ENCODE measurements at regions not wholly inside any gene's neighbourhood (a gene's known extent, or its start where the extent isn't known, plus 50 kb on each side); places are given as distances from the start of the nearest gene placed in this dataset.
"Not testable (repeated sequence)": the region's sequence is repeated elsewhere in the genome, so short reads cannot be mapped to it uniquely, and the experiment has no call there.

- no peak for DNase-seq (ENCODE audit: low read depth)
- no peak overlapping the region for H3K4me3 ChIP-seq (ENCODE audit: control insufficient read depth, low read depth, low read length)
- TF ChIP-seq, protein P1, sequence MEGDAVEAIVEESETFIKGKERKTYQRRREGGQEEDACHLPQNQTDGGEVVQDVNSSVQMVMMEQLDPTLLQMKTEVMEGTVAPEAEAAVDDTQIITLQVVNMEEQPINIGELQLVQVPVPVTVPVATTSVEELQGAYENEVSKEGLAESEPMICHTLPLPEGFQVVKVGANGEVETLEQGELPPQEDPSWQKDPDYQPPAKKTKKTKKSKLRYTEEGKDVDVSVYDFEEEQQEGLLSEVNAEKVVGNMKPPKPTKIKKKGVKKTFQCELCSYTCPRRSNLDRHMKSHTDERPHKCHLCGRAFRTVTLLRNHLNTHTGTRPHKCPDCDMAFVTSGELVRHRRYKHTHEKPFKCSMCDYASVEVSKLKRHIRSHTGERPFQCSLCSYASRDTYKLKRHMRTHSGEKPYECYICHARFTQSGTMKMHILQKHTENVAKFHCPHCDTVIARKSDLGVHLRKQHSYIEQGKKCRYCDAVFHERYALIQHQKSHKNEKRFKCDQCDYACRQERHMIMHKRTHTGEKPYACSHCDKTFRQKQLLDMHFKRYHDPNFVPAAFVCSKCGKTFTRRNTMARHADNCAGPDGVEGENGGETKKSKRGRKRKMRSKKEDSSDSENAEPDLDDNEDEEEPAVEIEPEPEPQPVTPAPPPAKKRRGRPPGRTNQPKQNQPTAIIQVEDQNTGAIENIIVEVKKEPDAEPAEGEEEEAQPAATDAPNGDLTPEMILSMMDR (IDR thresholded peaks at IDR 0.05; ENCODE audit: control insufficient read depth, insufficient read depth, low read depth, low read length, missing control alignments): no peak
Observed at GRCh38 chr5:5751987-5752386, 329.5 kb downstream of the ICE1 start.

DNA sequence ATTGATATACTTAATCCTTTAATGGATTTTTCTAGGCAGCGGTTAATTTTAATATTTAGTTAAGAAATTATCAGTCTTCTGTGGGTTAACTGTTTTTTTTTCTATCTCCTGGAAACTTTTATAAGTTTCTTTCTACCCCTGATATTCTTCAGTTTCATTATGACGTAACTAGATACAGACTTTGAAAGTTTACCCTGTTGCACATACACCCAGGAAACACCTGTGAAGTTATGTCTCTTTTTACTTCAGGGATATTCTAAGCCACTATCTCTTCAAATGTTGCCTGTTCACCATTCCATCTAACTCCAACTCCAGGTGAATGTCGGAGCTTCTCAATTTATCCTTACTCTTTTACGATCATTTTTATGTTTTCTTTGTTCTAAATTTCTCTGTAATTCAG, 329.0 kb downstream of the ICE1 start:
- DNase-seq (ENCODE audit: low read depth): no peak
- H3K4me3 ChIP-seq (ENCODE audit: control insufficient read depth, low read depth, low read length): no peak overlapping the region
- TF ChIP-seq, protein P1 (IDR thresholded peaks at IDR 0.05; ENCODE audit: control insufficient read depth, insufficient read depth, low read depth, low read length, missing control alignments): no peak

DNA sequence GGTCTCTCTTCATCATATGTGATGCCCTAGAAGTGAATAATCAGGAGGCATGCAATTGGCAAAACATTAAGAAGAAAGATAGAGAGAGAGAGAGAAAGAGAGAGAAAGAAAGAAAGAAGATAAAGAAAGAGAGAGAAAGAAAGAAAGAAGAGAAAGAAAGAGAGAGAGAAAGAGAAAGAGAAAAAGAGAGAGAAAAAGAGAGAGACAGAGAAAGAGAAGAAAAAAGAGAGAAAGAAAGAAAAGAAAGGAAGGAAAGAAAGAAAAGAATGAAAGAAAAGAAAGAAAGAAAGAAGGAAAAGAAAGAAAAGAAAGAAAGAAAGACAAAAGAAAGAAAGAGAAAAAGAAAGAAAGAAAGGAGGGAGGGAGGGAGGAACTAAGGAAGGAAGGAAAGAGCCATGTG, 318.9 kb downstream of the ICE1 start:
- no peak for DNase-seq (ENCODE audit: low read depth)
- TF ChIP-seq, protein P1 (IDR thresholded peaks at IDR 0.05; ENCODE audit: control insufficient read depth, insufficient read depth, low read depth, low read length, missing control alignments): no peak
- H3K4me3 ChIP-seq (ENCODE audit: control insufficient read depth, low read depth, low read length): no peak overlapping the region

- H3K4me3 ChIP-seq (ENCODE audit: control insufficient read depth, low read depth, low read length): no peak overlapping the region
- no peak for DNase-seq (ENCODE audit: low read depth)
- TF ChIP-seq, protein P1 (IDR thresholded peaks at IDR 0.05; ENCODE audit: control insufficient read depth, insufficient read depth, low read depth, low read length, missing control alignments): no peak
Observed at GRCh38 chr5:5739490-5739945, 317.0 kb downstream of the ICE1 start.

DNA sequence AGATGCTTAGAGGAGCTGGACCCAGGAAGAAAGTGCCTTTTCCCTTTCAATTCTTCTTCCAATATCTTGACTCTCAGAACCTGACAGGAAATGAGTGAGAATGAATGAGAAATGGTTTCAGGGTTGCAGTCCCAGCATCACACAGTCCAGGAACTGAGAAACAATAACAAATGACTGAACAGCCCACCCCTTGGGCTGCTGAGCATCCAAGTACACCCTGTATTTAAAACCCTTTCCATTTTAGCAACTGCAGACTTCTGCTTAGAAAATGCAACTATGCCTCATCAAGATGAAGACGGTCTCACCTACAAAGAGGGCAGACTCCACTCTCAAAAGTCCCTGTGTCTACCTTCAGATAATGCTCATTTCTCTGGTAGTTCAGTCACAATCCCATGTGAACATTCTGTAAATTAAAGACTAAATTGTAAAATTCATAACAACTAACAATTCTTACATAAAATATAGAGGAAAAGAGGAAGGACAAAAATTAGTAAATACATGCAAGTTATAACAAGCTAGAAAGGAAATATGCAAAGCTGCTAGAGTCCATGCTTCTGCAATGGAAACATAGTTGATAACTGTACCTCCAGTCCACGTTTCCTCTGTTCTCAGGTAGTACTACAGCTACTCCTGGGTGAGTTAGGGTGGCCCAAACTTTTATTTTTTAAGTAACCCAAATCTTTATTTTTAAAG, 316.5 kb downstream of the ICE1 start:
- no peak for DNase-seq (ENCODE audit: low read depth)
- TF ChIP-seq, protein P1 (IDR thresholded peaks at IDR 0.05; ENCODE audit: control insufficient read depth, insufficient read depth, low read depth, low read length, missing control alignments): no peak

GRCh38 chr5:5736007-5736406, 313.5 kb downstream of the ICE1 start:
- H3K4me3 ChIP-seq (ENCODE audit: control insufficient read depth, low read depth, low read length): no peak overlapping the region
- TF ChIP-seq, protein P1 (IDR thresholded peaks at IDR 0.05; ENCODE audit: control insufficient read depth, insufficient read depth, low read depth, low read length, missing control alignments): no peak
- no peak for DNase-seq (ENCODE audit: low read depth)

More for the DNA sequence above, 316.5 kb downstream of the ICE1 start:
- H3K4me3 ChIP-seq (ENCODE audit: control insufficient read depth, low read depth, low read length): no peak overlapping the region

DNA sequence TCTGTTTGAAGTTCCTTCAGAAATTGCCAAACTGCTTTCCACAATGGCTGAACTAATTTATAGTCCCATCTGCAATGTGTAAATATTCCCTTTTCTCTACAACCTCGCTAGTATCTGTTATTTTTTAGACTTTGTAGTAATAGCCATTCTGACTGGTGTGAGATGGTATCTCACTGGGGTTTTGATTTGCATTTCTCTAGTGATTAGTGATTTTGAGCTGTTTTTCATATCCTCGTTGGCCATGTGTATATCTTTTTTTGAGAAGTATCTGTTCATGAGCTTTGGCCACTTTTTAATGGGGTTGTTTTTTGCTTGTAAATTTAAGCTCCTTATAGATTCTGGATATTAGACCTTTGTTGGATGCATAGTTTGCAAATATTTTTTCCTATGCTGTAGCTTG, 310.6 kb downstream of the ICE1 start:
- DNase-seq (ENCODE audit: low read depth); H3K4me3 ChIP-seq (ENCODE audit: control insufficient read depth, low read depth, low read length): not testable (repeated sequence)

All from AG09309 (cell line).